ENCODE measurements at regions not wholly inside any gene's neighbourhood (a gene's known extent, or its start where the extent isn't known, plus 50 kb on each side); places are given as distances from the start of the nearest gene placed in this dataset.

DNA sequence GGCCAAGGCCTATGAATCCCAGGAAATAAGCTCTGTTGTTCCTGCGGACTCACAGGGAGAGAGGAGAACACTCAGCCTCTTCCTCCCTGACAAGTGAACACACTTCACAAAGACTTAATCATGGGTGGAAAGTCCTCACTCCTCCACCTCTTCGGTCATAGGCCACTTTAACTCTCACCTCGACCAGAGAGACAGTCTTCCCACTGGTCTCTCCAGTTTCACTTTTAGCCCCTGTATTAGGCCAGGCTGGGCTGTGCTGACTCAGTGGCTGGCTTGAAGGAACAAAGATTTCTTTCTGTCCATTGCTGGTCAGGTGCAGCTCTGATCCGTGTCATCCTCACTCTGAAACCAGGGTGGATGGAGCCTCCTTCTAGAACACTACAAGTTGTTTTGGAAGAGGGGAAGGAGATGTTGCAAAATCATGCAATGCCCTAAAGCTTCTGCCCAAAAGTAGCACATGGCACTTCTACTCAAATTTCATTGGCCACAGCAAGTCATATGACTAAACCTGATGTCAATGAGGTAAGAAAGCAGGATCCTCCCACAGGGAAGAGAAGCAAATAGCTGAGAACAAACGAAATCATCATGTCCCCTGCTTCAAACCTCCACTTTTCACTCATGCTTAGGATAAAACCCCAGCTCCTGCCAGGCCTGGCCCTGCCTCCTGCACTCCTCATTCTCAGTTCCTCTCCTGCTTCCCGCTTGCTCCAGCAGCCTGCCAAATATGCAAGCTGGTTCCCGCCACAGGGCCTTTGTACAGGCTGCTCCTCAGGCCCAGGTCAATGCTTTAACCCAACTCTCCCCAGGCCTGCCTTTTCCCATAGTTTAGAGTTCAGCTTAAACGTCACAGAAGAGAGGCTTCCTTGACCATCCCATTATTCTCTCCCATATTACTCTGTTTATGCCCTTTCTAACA is 150.5 kb upstream of the RUNX3 start:
- DNase-seq (ENCODE audit: low spot score), result no peak

DNA sequence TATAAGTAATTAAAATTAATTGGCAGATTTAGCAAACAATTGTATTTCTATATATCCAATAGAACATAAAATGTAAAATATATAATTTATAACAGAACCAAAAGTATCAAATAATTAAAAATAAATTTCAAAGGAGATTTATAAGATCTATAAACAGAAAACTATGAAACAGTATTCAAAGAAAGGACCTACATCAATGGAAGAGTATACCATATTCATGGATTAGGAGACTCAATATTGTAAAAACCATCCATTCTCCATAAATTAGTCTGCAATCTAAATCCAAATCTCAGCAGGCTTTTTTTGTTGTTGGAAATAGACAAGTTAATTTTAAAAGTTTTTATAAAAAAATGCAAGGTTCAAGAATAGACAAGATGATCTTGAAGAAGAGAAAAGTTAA is 149.0 kb upstream of the RUNX3 start:
- no peak for DNase-seq (ENCODE audit: low spot score)

DNA sequence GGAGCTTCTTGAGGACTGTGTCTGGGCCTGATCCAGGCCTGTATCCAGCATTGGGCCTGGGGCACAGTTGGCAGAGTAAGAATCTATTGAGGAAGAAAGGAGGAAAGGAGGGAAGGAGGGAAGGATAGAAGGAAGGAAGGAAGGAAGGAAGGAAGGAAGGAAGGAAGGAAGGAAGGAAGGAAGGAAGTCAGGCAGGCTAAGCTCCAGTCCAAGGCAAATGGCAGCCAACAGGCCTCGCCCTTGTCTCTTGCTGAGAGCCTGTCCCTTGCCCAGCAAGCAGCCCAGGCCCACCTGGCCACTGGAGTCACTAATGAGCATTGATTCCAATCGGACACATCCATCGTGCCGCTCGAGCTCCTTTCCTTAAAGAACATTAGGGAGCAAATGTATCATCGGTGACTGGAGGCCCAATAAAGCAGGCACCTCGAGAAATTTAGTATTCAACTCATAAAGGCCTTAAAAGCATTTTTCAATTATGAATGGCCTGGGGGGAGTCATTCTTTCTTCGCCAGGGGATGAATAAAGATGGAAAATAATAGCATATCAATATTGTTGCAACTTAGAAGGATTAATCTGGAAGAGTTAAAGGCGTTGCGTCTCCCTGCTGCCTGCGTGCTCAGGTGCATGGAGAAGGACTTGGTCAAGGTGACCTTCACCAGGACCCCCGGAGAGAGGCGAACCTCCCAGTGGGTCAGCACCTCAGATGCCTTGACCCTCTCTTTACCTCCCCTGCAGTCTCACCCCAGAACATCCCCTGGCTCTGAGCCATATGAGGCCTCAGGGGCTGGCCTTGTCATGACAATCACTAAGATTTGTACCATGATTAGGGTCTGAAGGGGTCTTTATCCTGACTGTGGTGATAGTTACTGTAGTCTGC is 144.5 kb upstream of the RUNX3 start:
- no peak for DNase-seq (ENCODE audit: low spot score)

DNA sequence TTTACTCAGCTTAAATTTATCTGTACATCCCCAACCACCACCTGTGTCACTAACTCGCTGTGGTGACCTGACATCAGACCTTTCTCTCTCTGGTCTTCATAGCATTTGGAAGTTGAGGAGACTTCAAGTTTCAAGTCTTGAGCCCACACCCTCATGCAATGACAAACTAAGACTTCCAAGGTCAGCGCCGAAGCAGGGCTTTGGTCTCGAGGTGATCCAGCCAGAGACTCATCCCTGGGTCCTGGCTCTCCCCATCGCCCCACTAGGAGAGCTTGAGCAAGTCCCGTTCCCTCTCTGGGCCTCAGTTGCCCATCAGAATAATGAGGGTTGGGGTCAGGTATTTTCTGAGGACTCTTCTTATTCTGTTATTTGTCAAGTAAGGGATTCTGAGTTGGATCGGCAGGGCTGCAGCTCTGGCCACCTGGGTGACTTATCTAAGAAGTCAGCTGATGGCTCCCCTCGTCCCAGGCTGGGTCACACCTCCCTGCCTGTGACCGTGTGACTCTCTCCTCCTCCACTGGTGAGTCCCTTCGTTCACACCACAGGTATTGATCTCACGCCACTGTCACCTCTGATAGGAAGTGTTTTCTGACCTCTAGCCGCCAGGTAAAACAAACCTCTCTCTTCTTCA is 143.7 kb upstream of the RUNX3 start:
- DNase-seq (ENCODE audit: low spot score), result no peak

DNA sequence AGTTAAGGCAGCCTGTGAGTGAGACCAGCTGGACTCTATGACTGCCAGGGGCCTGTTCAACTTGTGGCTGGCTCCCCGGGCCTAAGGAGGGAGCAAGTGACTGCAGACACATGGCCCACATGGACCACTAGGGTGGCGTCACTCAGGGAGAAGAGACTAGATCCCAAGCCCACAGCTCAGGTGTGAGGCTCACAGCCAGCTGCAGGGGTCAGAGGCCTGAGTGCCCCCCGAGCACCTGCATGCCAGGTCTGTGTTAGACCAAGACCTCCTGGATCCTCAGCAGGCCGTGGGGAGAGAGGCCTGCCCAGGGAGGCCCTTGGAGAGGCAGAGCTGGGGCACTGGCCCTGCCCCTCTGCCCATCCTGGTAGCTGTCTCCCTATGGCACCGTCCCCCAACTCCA is 142.4 kb upstream of the RUNX3 start:
- no peak for DNase-seq (ENCODE audit: low spot score)

DNA sequence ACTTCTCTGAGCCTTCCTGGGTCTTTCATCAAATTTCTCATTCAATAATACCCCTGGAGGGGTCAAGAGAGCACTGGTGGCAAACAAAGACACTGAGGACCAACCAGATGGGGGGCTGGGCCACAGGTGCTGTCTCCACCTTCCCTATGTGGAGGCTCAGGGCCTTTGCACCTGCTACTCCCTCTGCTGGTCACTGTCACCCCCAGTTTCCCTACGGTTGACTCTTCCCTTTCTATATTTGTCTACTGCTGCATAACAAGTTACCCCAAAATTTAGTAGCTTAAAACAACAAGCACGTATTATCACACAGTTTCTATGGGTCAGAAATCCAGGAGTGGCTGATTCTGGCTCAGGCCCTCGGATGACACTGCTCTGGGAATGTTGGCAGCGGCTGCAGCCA is 138.8 kb upstream of the RUNX3 start:
- no peak for DNase-seq (ENCODE audit: low spot score)

DNA sequence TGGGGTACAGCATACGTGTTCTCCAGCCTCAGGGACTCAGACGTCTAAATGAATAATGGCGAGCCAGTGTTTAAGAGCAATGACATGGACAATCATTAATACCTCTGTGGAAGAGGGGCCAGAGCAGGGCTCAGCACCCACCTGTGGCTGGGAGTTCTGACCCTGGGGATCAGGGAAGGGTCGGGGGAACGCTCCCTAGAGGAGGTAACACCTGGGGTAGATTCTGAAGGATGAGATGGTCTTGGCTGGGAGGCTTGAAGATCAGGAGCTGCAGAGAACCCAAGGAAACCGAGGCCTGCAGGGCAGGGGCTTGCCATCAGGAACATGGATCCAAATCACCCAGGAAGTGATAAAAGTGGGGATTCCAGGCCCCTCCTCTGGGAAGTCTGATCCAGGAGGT is 138.2 kb upstream of the RUNX3 start:
- DNase-seq (ENCODE audit: low spot score), result no peak

DNA sequence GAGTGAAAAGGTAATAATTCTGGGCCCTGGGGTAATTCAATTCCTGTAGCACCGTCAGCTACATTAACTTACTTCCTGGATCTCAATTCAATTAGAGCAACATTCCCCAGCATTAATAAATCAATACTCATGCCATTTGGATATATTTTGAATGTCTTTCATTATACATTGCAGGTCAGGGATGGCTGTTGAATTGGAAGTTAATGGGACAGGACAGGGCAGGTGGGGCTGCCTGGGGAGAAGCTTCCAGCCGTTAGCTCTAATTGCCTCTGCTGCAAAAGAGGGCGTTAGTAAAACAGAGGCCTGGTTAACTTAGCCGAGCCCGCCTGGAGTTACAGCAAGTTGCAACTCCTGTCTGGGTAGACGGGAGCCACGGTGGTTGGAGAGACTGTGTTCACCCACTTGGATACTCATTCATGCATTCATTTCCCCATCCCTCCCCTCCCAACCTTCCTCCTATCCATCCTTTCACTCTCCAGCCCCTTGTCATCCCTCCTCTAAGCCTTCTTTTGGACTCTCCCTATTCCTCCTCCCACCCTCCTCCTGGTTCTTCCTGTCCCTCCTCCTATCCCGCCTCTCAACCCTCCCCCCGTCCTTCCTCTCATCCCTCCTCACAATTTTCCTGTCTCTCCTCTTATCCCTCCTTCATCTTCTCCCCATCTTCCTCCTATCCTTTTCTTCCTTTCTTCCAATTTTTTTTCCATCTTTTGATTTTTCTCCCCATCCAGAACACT is 137.6 kb upstream of the RUNX3 start:
- no peak for DNase-seq (ENCODE audit: low spot score)

DNA sequence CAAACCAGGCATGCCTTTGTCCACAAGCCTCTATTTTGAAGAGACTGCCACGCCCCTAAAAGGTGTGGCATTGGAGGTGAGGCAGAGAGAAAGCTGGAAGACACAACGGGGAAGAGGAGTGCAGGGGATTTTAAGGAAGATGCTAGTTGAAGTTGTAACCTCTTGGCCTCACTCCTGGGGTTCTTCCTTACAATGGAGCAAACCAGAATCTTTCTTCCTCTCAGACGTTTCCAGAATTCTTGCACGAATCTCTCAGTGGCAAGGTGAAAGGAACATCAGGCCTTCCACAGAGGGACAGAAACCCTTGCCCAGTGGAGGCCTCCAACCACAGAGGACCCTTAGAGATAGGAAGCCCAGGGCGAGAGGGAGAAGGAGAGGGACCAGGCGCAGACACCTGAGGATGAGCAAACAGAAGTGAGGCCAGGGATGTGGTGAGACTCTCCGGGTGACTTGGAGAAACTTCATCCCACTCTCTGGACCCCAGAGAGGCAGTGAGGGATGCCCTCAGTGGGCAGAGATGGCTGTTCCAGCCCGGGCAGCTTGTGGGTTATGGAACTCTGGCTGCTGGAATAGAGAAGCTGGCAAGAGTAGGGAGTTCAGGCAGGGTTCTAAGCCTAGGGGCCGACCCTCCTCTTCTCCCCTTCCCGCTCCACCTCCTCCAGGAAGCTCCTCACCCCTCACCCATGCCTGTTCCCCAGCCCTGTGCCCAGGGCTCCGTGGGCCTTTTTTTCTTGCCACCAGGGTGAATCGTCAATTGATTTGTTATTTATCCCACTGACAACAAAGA is 136.8 kb upstream of the RUNX3 start:
- DNase-seq (ENCODE audit: low spot score), result no peak

DNA sequence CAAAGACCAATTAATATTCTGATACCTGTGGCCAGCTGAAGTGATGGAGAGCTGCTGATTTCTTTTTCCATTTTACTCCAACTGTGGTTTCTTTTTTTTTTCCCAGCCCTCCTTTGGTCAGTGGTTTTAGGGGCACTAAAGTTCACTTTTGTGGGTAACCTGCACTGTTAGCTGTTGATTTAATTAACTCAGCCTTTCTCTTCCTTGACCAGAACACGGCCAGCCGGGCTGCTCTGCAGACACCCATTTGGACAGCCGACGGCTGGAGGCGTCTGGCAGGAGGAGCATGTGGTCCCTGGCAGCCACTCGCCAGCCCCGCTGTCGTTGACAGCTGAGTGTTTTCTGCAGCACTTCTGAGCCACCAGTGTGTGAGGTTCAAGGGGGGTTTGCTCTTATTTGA is 136.2 kb upstream of the RUNX3 start:
- no peak for DNase-seq (ENCODE audit: low spot score)

DNA sequence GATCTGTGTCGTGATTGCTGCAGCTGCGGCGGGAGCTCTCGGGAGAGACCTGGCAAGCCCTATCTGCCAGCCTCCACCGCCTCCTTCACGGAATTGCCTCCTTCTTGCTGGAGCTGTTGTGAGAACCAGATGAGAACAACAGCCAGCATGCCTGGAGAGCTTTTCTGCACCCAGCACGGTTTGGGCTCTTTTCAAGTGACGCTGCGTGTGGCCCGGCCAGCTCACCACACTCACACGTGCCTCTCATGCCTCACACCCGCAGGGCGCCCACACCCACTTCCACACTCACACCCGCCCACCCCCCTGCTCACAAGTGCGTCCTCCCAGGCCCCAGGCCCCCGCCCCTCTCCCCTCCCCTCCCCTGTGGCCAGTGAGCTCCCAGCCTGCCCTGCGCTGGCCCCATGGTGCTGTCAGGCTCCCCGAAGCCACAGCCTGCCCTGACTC is 135.7 kb upstream of the RUNX3 start:
- no peak for DNase-seq (ENCODE audit: low spot score)

DNA sequence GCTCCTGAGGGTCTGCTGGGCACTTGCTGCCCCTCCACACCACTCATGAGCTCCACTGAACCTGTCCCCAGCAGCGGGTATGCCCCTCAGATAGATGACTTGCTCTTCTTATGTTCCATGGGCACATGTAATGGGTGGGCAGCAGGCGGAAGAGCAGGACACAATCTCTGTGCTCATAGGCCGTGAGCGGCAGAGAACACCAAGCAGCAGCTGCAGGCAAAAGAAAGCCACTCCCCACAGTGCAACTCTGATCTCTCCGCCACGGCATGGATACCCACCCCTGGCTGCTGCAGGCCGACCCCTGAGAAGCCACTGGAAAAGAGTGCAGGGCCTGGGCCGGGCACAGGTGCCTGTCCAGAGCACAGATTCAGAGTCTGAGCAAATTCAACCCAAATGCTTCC is 135.2 kb upstream of the RUNX3 start:
- no peak for DNase-seq (ENCODE audit: low spot score)

DNA sequence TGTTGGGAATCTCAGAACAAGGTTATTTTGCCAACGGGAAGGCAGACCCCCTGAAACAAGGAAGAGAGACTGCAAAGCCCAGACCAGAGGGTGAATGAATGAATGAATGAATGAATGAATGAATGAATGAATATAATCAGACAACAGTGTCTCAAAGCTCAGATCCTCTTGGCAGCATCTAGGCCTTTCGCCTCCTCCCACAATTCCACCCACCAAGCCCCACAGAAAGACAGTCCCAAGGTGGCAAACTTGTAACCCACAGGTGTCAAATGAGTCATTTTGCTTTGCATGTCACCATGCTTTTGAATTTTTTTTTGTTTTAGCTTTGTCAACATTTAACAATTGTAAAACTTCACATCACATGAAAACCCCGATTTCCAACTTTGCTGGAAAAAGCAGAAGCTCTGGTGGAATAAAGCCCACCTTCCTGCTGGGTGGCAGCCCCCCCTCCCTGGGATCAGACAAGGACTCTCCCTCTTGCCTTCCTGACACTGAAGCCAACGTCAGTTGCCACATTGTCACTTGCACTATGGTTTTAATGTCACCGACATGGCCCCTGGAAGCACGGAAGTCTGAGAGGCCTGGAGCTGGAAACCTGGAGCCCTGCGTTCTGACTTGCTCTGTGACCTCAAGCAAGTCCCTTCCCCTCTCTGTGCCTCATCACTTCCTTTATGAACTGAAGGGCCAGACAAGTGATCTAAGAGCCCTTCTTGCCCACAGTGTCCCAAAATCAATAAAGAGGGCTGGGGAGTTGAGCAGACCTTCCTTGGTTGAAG is 134.6 kb upstream of the RUNX3 start:
- DNase-seq (ENCODE audit: low spot score), result no peak

DNA sequence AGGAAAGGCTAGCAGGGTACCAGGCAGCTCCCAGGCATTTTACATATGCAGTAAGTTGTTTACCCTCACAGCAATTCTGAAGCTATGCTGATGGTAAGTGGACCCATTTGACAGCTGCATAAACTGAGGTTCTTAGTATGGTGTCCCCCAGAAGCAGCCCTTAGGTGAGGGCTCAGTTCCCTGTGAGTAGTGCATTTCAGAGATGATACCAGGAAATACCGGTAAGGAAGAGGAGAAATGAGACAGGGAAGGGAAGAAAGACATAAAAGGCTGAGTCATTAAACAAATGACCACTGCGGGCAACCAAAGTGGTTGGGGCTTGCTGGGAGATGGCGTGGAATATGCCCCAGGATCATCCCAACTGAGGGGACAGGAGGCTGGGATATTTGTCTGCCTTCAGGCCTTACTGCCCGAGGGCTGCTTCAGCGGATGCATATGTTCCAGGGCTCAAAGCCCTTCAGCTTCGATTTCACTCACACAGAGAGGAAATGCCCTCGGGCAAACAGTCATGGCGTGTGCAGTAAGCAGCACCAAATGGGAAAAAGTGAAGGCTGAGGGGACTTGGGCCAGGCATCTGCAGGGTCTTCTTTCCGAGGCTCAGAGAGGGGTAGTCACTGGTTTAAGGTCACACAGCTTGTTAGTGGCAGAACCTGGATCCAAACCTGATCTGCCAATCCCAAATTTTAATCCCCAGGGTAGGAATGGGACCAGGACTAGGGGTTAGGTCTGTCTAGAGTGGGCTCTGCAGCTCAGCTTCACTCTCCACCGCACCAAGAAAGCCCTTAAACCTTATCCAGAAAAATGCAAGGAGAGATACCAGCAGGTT is 133.7 kb upstream of the RUNX3 start:
- DNase-seq (ENCODE audit: low spot score), result no peak

DNA sequence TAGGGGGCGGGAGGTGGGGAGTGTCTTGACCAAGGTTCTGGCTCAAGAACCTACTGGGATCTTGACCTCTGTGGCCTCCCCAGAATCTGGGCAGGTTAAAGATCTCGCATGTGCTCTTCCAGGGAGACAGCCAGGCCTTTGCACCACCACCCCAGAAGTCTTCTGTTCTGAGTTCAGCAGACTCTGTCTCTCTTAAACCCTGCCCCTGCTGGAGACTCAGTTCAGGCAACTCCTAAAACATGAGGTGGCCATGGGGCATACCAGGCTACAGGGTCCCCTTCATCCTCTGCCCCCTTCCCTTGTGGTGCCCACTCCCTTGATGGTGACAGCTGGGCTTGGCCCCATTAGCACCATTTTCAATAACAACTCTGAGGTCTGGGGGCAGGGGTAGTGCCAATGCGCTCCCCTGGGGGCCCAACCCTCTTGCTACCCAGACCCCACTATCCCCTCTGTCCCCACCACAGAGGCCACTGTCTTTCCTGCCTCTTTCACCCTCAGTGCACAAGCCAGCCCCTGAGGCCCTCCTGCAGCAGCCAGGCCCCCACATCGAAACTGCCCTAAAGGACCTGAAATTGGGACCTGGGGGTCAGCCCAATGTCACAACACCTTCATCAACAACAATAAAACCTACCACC is 132.7 kb upstream of the RUNX3 start:
- DNase-seq (ENCODE audit: low spot score), result no peak

DNA sequence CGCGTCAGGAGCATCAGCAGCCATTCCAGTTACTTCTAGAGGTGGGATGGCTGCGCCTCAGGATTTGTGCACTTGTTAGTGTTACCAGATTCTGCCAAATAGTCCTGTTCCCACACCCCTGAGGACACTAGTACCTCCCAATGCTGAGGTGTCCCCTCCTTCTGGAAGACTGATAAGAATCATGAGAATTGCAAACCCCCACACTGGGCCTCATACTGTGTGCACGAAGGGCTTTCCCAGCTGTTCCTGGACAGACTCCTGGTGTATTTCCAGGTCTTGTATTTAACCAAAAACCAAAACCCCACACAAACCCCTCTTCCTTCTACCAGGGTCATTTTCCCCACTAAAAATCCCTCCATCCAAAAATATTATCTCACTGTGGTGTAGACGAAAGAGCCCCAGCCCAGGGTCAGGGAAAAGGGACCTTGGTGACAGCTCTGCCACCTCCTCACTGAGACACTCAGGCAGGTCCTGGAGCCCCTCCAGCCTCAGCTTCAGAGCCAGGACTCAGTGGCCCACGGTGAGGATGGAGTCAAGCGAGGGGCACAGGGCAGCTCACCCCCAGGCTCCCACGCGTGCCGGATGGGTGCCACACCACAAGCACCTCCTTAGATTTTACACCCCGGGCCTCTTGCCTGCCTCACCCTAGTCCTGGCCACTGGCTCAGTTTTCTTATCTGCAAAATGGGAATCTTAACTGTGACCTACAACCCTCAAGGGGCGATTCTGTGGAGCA is 131.4 kb upstream of the RUNX3 start:
- no peak for DNase-seq (ENCODE audit: low spot score)

DNA sequence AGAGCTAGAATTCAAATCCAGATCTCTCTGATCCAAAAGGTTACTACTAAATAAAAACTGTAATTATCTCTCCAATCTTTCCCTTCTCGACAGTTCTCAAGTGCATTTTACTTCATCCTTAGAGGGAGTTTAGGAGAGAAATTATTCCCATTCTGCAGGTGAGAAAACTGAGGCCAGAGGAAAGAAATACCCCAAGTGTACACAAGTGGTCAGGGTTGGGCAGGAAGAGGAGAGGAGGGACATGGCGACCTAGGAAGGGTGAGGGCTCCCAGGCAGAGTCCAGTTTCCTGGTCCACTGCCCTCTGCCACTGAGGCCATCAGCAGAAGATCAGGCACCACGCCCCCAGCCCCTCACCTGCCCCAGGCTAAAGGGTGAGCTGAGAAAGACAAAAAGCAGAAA is 127.1 kb upstream of the RUNX3 start:
- no peak for DNase-seq (ENCODE audit: low spot score)

DNA sequence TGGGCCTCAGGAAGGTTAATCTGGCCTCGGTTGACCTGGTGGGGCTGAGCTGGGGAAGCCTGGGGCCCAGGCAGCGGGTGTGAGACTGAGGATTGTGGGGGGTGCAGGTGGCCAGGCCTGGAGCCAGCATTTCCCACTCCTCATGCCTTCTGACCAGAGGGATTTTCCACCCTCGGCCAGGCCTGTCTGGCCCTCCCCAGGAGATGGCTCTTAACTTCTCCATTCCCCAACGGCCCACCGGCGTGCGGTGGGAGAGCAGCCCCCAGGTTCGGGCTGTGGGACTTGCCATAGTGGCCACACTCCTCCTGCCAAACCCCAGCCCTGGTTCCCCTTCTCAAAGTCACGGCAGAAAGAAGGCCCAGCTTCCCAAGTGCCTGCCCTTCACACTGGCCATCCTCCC is 126.5 kb upstream of the RUNX3 start:
- no peak for DNase-seq (ENCODE audit: low spot score)

Measured in cerebellar cortex (tissue), 1 donor.